ENCODE measurements at regions not wholly inside any gene's neighbourhood (a gene's known extent, or its start where the extent isn't known, plus 50 kb on each side); places are given as distances from the start of the nearest gene placed in this dataset.

DNA sequence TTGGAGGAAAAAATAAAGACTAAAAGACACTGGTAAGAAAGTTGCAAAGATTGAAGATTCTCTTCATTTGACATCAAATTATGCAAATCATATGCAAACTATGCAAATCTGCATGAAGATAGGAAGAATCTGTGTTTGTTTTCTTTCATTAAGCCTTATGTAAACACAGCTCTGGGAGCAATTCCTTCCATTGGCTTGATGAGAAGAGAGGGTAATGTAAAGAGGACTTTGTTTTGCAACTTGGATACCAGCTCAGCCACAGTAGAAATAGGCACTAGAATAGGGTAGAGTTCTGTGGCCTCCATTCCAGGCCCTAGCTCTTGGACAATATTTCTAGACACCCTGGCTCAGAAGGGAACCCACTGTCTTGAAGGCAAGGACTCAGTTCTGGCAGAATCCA, 388.4 kb upstream of the RASGEF1B start:
- peaks cover 2% of the 10 kb centered on the region for H3K36me3 Mint-ChIP-seq (ENCODE audit: low read depth)
- no peaks in the 10 kb centered on the region for H3K4me1 Mint-ChIP-seq
- peaks cover 28% of the 10 kb centered on the region for H3K9me3 Mint-ChIP-seq
- no peak overlapping the region for H3K4me3 Mint-ChIP-seq
- no peak for TF ChIP-seq CTCF (IDR thresholded peaks at IDR 0.05)
- no peak overlapping the region for H3K27ac Mint-ChIP-seq
- H3K27me3 Mint-ChIP-seq (ENCODE audit: low read depth, poor library complexity): no peaks in the 10 kb centered on the region
- no peak for DNase-seq

DNA sequence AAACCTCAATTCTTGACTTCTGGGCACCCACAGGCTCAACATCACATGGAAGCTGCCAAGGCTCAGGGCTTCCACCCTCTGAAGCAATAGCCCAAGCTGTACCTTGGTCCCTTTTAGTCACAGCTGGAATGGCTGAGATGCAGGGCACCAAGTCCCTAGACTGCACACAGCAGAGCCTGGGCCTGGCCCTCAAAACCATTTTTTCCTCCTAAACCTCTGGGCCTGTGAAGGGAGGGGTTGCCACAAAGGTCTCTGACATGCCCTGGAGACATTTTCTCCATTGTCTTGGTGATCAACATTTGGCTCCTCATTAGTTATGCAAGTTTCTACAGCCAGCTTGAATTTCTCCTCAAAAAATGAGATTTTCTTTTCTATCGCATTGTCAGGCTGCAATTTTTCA, 382.7 kb upstream of the RASGEF1B start:
- Mint-ChIP-seq H3K27ac (no peak overlapping the region), H3K27me3 (ENCODE audit: low read depth, poor library complexity) (peaks cover 8% of the 10 kb centered on the region), H3K4me3 (no peak overlapping the region), H3K36me3 (ENCODE audit: low read depth) (peaks cover 7% of the 10 kb centered on the region), H3K4me1 (no peaks in the 10 kb centered on the region), H3K9me3 (peaks cover 39% of the 10 kb centered on the region)
- no peak for TF ChIP-seq CTCF (IDR thresholded peaks at IDR 0.05)
- DNase-seq: no peak

GRCh38 chr4:81852031-81852715, 380.5 kb upstream of the RASGEF1B start:
- no peak for TF ChIP-seq CTCF (IDR thresholded peaks at IDR 0.05)
- no peak for DNase-seq
- Mint-ChIP-seq H3K27ac (no peak overlapping the region), H3K27me3 (ENCODE audit: low read depth, poor library complexity) (peaks cover 8% of the 10 kb centered on the region), H3K4me1 (no peaks in the 10 kb centered on the region), H3K4me3 (no peak overlapping the region), H3K36me3 (ENCODE audit: low read depth) (peaks cover 7% of the 10 kb centered on the region), H3K9me3 (peaks cover 43% of the 10 kb centered on the region)

DNA sequence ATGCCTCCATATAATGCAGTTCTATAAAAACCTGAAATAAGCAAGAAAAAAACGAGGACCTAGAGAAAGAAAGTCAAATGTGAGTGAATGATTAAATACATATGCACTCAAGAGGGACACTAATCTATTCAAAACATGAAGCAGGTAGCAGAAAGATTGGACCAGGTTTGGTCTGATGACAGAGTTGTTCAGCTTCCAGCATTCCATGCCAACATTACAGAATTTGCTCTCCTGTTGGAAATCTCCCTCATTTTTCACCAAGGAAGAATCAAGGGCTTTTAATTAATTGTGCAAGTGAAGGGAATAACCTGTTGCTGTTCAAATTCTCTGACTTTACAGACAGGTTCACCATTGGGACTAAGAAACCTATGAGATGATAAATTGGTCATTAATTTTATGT, 379.0 kb upstream of the RASGEF1B start:
- DNase-seq: no peak
- no peaks in the 10 kb centered on the region for H3K4me1 Mint-ChIP-seq
- no peak for TF ChIP-seq CTCF (IDR thresholded peaks at IDR 0.05)

GRCh38 chr4:81845761-81846160, 374.1 kb upstream of the RASGEF1B start:
- Mint-ChIP-seq H3K9me3 (peaks cover 5% of the 10 kb centered on the region), H3K4me3 (no peak overlapping the region), H3K27me3 (ENCODE audit: low read depth, poor library complexity) (peaks cover 6% of the 10 kb centered on the region), H3K36me3 (ENCODE audit: low read depth) (no peaks in the 10 kb centered on the region), H3K4me1 (no peaks in the 10 kb centered on the region), H3K27ac (no peak overlapping the region)
- no peak for TF ChIP-seq CTCF (IDR thresholded peaks at IDR 0.05)
- DNase-seq: no peak

More for the DNA sequence above, 379.0 kb upstream of the RASGEF1B start:
- Mint-ChIP-seq H3K27me3 (ENCODE audit: low read depth, poor library complexity) (peaks cover 8% of the 10 kb centered on the region), H3K9me3 (peaks cover 37% of the 10 kb centered on the region), H3K36me3 (ENCODE audit: low read depth) (peaks cover 7% of the 10 kb centered on the region), H3K4me3 (no peak overlapping the region), H3K27ac (no peak overlapping the region)

DNA sequence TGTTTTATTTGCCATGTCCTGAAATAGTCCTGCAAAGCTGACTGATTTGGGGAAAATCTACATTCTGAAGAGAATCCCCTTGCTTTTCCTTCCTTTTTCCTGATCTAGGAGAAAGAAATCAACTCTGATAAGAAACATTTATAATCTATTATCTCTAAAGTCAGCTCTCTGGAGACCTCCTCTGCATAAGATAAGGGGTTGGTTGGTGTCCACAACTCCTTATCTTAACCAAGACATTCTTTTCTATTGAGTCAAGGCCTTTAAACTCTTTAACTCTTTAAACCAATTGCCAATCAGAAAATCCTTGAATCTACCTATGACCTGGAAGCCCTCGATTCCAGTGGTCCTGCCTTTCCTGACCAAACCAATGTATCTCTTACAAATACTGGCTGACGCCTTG, 373.6 kb upstream of the RASGEF1B start:
- Mint-ChIP-seq H3K9me3 (peaks cover 5% of the 10 kb centered on the region), H3K27ac (no peak overlapping the region)
- DNase-seq: no peak

More for the DNA sequence above, 373.6 kb upstream of the RASGEF1B start:
- Mint-ChIP-seq H3K4me3 (no peak overlapping the region), H3K36me3 (ENCODE audit: low read depth) (no peaks in the 10 kb centered on the region), H3K4me1 (no peaks in the 10 kb centered on the region), H3K27me3 (ENCODE audit: low read depth, poor library complexity) (peaks cover 9% of the 10 kb centered on the region)
- no peak for TF ChIP-seq CTCF (IDR thresholded peaks at IDR 0.05)

All from nephron progenitor cell (in vitro differentiated cells).